ENCODE measurements at regions not wholly inside any gene's neighbourhood (a gene's known extent, or its start where the extent isn't known, plus 50 kb on each side); places are given as distances from the start of the nearest gene placed in this dataset.

DNA sequence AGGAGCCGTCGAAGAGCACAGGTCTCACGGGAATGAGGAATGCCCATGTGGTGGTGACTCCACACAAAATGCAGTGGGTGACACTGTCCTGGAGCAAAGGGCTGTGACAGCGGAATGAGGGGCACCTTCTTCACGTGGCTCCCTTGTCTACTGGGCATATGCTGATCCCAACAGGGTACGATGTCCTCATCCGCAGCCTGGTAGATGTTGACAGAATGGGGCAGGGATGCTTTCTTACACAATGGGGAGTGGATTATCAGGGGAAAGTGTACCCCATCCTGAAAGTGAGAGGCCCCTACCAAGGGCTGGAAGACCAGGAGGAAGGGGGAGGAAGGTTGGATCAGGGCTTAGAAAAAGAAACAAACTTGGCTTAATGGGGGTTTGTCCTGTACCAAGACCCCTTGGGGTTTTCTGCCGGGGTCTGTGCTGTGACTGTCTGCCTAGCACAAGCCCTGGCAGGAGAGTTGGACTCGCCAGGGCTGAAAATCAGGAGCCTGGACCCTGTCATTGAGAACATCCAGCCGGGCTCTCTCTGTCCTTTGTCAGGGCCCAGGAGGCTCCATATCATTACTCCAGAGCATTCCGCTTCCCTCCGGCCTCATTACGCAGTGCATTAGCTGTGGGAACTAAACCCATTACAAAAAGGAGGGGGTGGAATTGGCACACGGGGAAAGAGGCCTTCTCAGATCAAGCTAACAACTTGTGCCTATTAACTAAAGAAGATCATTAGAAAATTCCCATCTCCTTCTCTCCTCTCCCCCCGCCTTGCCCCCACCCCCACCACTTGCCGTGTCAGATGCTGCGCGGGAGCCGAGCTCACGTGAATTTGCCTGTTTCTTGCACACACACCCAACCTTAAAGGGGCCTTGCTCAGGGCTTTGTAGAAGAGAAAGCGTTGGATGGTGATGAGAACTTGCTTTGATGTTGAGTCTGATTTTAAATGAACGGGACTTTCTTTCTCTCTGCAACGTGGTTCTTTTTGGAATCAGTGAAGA is 171.8 kb upstream of the PARP11 start:
- ATAC-seq (no peak), DNase-seq (ENCODE audit: low spot score) (no peak)
- intact Hi-C loops (cut with DNase I): loop anchor here (5.0 kb wide), 1 partner anchor 48 kb away; no protein-coding TSS in a partner anchor

DNA sequence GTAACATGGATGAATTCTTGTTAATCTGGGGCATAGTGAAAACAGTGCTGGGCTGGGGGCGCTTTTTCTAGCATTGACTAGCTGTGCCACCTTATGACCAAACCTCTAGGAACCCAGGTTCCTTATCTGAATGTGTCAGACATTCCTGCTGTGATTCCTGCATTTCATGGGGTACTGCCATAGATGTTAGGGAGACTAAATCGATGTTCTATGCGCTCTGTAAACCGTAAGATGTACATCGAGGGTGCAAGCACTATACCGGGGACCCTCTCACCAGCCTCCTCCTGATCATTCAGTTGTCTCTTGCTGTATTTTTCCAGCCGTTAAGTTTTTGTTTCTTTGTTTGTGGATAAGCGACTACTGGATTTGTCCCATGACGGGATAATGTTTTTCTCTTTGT is 170.9 kb upstream of the PARP11 start:
- DNase-seq (ENCODE audit: low spot score) (no peak), ATAC-seq (no peak)
- intact Hi-C loops (cut with DNase I): no loop called here

DNA sequence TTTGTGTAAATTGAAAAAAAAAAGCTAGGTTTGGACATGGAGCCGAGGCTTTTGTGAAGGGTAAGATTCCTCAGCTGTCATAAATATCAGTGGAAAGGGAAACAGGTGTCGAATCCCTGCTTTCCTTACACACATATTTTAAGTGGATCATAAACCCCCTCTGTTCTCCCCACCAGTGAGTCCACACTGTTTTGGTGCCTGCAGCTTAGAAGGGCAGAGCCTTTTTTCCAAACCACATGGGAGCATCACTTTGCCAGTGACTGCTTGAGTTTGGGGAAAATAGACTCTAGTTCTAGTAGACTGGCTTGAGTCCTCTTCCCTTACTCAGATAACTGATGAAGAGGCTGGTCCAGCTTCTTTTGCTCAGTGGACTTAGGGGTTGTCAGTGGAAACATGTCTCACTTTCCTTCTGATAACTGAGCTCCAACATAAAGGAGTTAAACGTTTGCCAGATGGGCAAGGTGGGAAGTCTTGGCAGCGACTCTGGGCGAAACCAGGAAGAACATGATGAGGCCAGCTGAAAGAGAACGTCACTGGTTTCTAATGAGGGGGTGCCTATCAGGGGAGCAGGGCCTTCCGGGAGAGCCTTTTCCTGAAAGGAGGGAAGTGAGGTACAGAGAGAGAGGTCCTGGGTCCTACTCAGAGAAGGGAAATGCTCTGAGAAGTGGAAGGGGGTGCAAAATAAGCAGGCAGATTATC is 168.1 kb upstream of the PARP11 start:
- intact Hi-C loops (cut with DNase I): no loop called here
- DNase-seq (ENCODE audit: low spot score): no peak
- no peak for ATAC-seq

DNA sequence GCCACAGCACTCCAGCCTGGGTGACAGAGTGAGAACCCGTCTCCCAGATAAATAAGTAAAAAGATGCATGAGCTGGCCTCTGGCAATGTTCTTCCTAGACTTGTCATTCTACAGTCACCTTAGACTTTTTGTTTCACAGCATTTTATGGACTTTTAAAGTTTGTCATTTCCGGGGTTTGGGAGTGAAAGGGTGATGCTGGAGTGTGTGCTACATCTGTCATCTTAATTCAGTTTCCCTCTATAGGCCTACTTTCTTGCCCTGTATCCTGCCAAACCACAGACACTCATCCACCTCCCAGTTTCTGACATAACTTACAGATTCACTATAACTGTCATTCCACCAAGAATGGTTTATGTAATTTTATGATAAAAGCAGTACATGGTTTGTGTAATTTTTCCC is 166.7 kb upstream of the PARP11 start:
- DNase-seq (ENCODE audit: low spot score) (no peak), ATAC-seq (no peak)
- intact Hi-C loops (cut with DNase I): loop anchor here (10.0 kb wide), 1 partner anchor 235 kb away; the partner anchor contains the start of gene CCND2

DNA sequence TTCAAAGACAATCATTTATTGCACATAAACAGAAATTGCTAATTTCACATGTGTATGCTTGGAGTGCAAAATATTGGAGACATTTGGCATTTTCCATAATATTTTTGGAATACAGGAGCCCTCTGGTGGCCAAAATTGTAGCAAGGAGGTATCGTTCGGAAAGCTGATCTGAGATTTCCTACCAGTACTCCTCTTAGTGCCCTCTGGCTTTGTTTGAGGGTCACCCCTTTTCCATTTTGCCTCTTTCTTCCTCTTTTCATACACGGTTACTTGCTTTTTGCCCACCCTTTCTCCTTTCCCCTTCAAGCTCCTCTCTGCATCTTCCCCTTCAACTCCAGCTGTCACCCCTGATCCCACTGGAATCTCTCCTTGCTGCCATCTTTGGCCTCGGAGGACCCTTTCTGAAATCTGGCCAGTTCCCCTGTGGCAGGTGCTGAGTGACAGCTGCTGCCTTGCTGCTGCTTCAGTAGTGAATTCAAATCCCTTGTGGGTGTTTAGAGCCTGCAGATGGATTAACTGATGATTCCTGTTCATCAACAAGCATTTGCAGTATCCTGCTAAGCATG is 164.6 kb upstream of the PARP11 start:
- DNase-seq (ENCODE audit: low spot score) (peak; percentile 80), ATAC-seq (peak; percentile 77)
- intact Hi-C loops (cut with DNase I): loop anchor here (10.0 kb wide), 1 partner anchor 237 kb away; the partner anchor contains the start of gene CCND2

DNA sequence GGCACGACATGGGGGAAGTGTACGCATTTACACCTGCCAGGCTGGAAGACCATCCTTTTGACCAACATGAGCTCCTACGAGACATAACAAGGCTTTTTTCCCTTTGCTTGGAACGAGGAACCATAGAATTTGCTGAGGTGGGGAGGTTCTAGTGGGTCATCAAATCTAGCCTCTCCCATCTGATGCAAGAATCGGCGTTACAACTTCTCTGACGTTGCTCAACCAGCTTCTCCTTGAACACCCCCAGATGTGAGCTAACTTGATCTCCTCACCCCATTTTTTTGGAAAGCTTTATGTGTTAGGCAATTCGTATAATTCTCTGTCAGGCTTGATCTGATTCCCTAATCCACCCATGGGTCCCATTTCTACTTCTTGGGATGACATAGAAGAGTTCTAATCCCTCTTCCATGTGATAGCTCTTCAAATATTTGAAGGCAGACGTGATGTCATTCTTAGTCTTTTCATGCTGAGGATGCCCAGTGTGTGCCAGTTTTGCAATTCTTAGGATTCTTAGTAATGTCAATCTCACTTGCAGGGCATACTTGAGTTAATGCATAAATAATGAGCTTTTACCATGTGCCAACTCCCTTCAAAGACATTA is 163.6 kb upstream of the PARP11 start:
- intact Hi-C loops (cut with DNase I): loop anchor here (10.0 kb wide), 1 partner anchor 238 kb away; the partner anchor contains the start of gene CCND2
- no peak for DNase-seq (ENCODE audit: low spot score)
- ATAC-seq: no peak

DNA sequence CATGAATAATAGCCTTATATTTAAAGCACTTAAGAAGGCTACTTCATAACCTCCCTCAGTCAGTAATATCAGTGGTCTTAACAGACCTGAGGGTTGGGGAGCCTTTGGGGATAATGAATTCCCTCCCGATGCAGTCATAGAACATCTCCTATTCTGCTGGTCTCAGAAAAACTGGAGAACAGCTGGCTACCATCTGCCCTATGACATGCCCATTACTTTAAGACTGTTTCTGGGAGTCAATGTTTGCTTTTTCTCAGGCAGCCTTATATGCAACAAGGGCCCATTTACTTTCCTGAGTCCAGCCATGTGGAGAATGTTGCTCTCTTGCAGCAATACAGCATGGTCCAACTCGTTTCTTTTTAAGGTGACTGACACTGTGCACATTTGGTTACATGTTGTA is 161.7 kb upstream of the PARP11 start:
- intact Hi-C loops (cut with DNase I): loop anchor here (5.0 to 10.0 kb wide), 2 partner anchors 148 to 240 kb away; partner anchors contain the start of gene CCND2
- ATAC-seq: no peak
- no peak for DNase-seq (ENCODE audit: low spot score)

DNA sequence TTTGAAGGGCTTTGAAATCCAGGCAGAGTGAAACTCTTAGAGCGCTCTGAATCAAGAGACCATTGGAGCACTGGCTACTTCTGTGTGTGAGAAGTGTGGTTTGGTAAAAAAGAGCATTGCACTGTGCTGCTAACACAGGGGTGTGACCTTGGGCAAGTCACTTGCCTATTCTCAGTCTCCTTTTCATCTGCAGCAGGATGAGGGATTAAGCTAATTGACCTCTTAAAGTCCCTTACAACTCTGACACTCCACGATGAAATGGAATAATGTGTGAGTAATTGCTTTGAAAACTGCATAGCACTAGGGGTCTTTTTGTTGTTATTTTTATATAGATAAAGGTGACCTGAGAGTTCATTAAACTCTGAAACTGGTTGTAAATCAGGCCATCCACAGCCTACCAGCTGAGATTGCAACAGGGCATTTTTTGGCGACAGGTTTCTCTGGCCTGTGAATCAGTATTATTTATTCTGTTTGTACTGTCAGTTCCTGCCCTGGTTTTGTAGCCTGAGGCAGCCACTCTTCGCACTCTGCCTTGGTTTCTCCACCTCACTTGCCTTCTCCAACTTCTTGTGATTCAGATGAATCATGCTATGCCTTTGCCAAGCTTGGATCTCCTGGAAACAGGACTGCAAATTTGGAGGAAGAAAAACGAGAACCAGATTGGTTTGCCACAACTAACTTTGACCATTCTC is 159.9 kb upstream of the PARP11 start:
- intact Hi-C loops (cut with DNase I): loop anchor here (5.0 to 10.0 kb wide), 2 partner anchors 146 to 242 kb away; partner anchors contain the start of gene CCND2
- DNase-seq (ENCODE audit: low spot score): no peak
- ATAC-seq: no peak

DNA sequence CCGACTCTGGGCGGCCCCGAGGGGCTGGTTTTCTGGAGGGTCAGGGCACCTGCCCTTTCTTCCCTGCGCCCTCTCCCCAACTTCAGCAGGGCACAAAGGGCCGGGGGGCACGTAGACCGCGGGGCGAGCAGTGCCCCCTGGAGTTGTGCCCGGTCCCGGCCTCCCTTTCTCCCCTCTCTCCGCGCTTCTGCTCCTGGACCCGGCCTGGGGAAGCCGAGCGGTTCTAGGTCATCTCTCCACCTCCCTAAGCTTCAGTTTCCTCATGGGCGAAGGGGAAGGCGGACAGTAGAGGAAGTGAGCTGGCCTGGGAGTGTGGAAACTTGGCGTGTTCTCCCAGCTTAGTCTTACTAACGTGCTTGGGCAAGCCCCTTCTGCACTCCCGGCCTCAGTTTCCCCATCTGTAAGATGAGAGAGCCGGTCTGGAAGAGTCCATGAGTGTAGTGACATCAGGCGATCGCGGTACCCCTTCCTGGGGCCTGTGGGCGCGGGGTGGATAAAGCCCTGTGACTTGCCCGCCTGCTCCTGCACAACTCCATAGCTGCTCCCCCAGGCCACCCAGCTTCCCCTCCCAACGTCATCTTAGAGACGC is 158.6 kb upstream of the PARP11 start:
- intact Hi-C loops (cut with DNase I): loop anchor here (5.0 to 10.0 kb wide), 2 partner anchors 144 to 243 kb away; partner anchors contain the start of gene CCND2
- peak; percentile 63 for ATAC-seq

DNA sequence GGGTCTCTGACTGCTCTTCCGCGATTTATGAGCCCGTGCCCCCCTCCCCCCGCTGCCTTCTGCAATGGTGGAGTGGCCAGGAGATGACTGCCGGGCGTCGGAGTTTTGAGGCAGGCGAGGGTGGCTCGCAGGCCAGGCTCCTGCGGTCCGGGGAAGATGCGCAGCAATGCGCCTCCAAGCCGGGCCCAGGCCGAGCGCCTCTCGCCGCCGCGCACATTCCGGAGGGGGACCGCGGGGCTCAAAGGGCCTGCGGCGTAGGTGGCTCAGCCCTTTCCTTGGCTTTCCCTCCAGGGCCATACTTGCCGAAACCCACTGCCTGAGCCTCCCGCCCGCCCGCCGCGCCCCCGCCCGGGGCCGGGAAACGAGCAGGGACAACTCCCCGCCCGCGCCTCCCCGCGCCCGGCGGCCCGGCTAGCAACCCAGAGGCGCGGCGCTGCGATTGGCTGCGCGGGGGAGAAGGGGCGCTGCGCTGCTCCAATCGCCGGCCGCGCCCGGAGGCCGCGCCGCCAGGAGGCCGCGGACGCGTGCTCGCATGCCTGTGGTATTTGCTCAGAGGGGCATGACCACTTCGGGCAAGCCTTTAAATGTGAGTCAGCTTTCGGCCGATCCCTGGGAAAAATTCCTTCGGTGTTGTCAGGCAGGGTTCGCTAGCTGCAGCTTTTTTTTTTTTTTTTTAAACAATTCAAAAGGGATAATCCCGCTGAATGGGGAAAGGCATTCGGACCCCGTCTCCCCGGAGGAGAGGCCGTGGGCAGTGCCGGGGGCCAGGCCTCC is 157.9 kb upstream of the PARP11 start:
- DNase-seq (ENCODE audit: low spot score) (peak; percentile 93), ATAC-seq (peak; percentile 99)
- intact Hi-C loops (cut with DNase I): loop anchor here (5.0 to 10.0 kb wide), 2 partner anchors 144 to 244 kb away; partner anchors contain the start of gene CCND2

More for the DNA sequence above, 158.6 kb upstream of the PARP11 start:
- DNase-seq (ENCODE audit: low spot score): no peak

DNA sequence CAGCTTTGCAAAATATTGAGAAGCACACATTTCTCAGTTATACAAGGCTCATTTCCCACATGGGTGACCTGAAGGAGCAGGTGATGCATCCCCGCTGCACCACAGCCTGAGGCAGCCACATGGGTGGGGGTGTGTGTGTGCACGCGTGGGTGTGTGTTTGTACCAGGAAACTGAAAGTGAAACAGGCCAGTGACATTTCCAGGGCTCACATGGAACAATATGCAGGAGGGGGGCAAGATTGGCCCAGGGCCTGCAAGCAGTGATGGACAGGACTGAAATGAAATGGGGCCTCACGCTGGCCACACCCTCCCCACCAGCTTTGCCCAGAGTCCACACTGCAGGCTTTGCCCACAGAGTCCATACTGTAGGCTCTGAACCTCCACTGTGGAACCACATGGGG is 154.2 kb upstream of the PARP11 start:
- intact Hi-C loops (cut with DNase I): no loop called here
- no peak for ATAC-seq
- DNase-seq (ENCODE audit: low spot score): no peak

DNA sequence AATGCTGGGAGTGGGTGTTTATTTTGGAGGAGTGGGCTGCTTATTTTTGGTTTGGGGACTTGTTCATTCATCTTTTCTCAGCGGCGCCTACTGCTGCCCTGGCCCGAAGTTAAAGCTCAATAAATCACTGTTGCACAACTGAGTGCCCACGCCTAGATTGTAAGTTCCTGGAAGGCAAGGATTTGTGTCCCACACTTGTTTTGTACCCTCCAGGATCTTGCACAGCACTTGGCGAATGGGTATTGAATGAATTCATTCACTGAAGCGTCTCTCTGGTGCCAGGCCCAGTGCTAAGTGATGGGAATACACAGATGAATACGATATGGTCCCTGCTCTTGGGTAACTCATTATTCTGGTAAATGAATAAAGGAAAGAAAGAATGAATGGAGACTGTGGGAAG is 153.3 kb upstream of the PARP11 start:
- DNase-seq (ENCODE audit: low spot score) (no peak), ATAC-seq (no peak)
- intact Hi-C loops (cut with DNase I): no loop called here

DNA sequence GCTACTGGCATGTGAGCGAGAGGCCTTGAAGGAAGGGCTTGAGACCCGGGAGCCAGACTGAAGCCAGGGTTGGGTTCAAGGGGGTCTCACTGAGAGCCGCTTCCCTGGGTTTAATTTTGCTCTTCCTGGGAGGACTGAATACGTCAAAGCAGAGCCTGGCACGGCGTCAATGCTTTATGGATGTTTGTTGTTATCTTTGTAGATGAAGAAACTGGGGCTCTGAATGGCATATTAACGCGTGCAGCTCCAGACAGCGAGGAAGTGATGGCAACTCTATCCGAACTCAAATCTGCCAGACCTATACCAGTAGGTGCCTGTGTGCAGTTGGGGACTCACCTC is 152.8 kb upstream of the PARP11 start:
- intact Hi-C loops (cut with DNase I): no loop called here
- DNase-seq (ENCODE audit: low spot score) (no peak), ATAC-seq (no peak)

DNA sequence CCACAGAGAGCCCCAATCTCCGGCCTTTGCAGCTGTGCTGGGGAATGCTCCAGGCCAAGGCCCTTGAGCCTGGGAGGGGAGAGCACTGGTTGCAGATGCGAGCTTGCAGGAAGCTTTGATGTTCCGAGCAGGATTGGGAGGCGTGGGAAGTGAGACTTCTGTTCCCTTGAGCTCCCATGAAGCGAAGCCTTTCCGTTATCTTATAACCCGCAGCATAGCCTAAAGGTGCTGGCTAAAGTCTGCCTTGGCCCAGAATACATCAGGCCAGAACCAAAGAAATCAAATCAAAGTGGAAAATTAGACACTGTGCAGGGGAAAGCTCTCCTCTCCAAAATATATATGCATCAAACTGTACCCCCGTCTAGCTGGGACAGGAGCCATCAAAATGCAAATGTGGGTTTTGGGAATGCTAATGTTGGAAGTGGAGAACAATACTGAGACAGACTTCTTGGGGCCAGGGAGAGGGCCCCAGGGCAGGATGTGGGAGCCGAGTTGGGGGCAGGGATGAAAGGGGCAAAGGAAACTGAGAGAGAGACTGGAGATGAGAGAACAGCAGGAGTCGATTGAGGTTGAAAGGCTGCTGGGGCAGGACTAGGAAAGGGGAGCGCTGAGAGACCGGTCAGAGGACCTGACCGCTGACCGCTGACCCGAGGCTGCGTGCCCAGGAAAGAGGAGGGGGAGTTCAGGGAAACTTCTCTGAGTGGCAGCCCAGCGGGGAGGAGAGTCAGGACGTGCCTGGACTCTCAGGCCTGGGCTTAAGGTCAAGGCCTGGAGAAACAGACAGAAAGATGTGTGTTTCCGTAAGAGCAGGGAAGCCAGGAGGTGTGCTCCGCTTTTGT is 152.2 kb upstream of the PARP11 start:
- ATAC-seq (peak; percentile 85), DNase-seq (ENCODE audit: low spot score) (peak; percentile 65)
- intact Hi-C loops (cut with DNase I): no loop called here

DNA sequence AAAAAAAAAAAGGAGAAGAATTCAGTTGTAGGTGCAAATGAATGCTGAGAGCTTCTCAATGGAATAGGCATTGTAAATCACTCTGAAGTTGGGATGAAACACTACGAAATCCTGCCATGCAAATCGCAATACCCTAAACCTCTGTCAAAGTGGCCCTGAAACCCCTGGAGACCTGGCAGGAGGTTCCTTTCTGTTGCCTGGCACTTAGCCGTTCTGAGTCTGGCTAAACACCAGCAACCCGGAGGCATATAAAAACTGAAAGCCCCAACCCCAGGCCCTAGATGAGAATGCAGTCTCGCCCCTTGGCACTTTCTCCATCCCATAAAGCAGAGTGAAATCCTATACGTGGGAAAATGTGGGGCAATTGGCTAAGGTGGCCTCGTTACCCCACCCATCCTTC is 151.5 kb upstream of the PARP11 start:
- intact Hi-C loops (cut with DNase I): no loop called here
- ATAC-seq (no peak), DNase-seq (ENCODE audit: low spot score) (no peak)

DNA sequence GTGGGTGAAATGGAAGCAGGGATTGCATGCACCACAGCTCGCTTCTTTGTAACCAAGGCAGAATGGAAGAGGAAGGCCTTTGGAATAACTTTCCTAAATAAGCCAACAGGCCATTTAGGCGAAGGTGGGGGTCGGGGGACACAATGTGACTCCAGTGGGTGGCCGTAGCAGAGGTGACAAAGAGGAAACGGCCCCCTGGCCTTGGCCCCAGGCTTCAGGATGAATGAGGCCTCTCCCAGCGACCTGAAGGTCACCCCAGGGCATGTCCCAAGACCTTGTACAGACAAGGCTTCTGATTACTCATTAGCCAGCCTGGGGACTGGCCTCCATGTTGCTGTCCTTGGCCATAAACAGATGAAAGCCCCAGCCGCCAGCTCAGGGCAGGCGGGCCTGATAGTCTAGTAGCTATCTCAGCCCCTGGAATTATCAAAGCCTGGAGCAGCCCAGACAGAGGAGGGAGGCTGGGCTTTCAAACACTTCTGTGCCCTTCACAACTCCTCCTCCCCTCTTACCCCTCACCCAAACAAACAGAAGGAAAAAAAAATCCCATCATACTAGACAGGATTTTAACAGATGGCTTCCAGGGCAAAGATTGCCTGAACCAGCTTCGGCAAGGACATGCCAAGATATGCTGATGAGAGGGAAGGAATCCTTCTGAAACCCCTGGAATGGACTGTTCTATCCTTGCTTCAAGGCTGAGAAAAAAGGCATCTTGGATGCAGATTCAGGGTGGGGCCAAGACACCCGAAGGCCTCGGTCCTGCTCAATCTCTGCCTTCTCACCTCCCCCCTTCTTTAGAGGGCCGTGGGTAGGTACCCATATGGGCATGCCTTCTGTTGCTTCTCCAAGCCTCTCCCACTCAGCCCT is 142.3 kb upstream of the PARP11 start:
- intact Hi-C loops (cut with DNase I): no loop called here
- ATAC-seq (no peak), DNase-seq (ENCODE audit: low spot score) (no peak)
